ENCODE measurements at regions not wholly inside any gene's neighbourhood (a gene's known extent, or its start where the extent isn't known, plus 50 kb on each side); places are given as distances from the start of the nearest gene placed in this dataset.

- H2AFZ ChIP-seq (ENCODE audit: insufficient read depth, low read depth, low read length, poor library complexity, severe bottlenecking): peak overlapping the region; percentile 30
- WGBS (ENCODE audit: insufficient coverage): 30% methylated on average over 5 of the region's 11 CpGs
- H3K9me3 ChIP-seq (ENCODE audit: control extremely low read depth in 1 of 3, control insufficient read depth in 2 of 3, insufficient read depth in 1 of 3, low read length in 2 of 3): peaks cover 0 to 3% (median 0%) of the 10 kb centered on the region in 3 donors
- peak; percentile 46 for ATAC-seq (ENCODE audit: low read depth)
- H3K27ac ChIP-seq (ENCODE audit: low read length in 2 of 2): peak overlapping the region in 1 of 2 donors; percentile 26
- no peak overlapping the region for H3K4me3 Mint-ChIP-seq
- ChIA-PET POLR2A (no interaction called here), CTCF (interaction anchor here (0.6 kb wide), 1 partner anchor 84 kb away, joined by 3 read pairs; no protein-coding TSS in a partner anchor)
- H3K27me3 Mint-ChIP-seq: no peaks in the 10 kb centered on the region
- no peak overlapping the region for H3K27ac Mint-ChIP-seq
- DNase-seq: peak; percentile 22
- H3K9me3 Mint-ChIP-seq (ENCODE audit: insufficient read depth): no peaks in the 10 kb centered on the region
- H3K27me3 ChIP-seq (replicated peaks in 1 of 4; ENCODE audit: control extremely low read depth in 1 of 4, control insufficient read depth in 3 of 4, insufficient read depth in 4 of 4, low read length in 3 of 4): no peaks in the 10 kb centered on the region
- peak overlapping the region; percentile 58 for H3K4me2 ChIP-seq (replicated peaks; ENCODE audit: low read depth, low read length, poor library complexity, severe bottlenecking)
- no peaks in the 10 kb centered on the region for H3K4me1 Mint-ChIP-seq
- peak overlapping the region in 3 of 5 experiments; percentile 11 to 30 (median 27) for H3K4me3 ChIP-seq (ENCODE audit: control extremely low read depth in 1 of 5, extremely low read depth in 1 of 5, insufficient read depth in 1 of 5, low read depth in 2 of 5, low read length in 4 of 5)
- no peaks in the 10 kb centered on the region for H3K79me2 ChIP-seq (ENCODE audit: control insufficient read depth, insufficient read depth, low read length)
- H3K4me1 ChIP-seq (ENCODE audit: control insufficient read depth in 2 of 2, insufficient read depth in 2 of 2, low read length in 2 of 2): peaks cover 0 to 8% of the 10 kb centered on the region in 2 donors
- intact Hi-C loops (cut with micrococcal nuclease): no loop called here
- TF ChIP-seq CTCF (IDR thresholded peaks at IDR 0.05) (no peak), EZH2 (IDR thresholded peaks at IDR 0.05; ENCODE audit: borderline replicate concordance, insufficient read depth, low read depth, low read length, poor library complexity, severe bottlenecking) (no peak)
- no peaks in the 10 kb centered on the region for H4K20me1 ChIP-seq (ENCODE audit: control insufficient read depth, insufficient read depth, low read length, poor library complexity, severe bottlenecking)
- H3K36me3 ChIP-seq (replicated peaks in 1 of 2; ENCODE audit: control extremely low read depth in 1 of 2, control insufficient read depth in 1 of 2, extremely low read depth in 1 of 2, insufficient read depth in 2 of 2, low read length in 1 of 2): no peaks in the 10 kb centered on the region
- peak overlapping the region; percentile 37 for H3K9ac ChIP-seq (ENCODE audit: low read length)
Observed at GRCh38 chr6:97668716-97669115, 385.7 kb upstream of the MMS22L start.

DNA sequence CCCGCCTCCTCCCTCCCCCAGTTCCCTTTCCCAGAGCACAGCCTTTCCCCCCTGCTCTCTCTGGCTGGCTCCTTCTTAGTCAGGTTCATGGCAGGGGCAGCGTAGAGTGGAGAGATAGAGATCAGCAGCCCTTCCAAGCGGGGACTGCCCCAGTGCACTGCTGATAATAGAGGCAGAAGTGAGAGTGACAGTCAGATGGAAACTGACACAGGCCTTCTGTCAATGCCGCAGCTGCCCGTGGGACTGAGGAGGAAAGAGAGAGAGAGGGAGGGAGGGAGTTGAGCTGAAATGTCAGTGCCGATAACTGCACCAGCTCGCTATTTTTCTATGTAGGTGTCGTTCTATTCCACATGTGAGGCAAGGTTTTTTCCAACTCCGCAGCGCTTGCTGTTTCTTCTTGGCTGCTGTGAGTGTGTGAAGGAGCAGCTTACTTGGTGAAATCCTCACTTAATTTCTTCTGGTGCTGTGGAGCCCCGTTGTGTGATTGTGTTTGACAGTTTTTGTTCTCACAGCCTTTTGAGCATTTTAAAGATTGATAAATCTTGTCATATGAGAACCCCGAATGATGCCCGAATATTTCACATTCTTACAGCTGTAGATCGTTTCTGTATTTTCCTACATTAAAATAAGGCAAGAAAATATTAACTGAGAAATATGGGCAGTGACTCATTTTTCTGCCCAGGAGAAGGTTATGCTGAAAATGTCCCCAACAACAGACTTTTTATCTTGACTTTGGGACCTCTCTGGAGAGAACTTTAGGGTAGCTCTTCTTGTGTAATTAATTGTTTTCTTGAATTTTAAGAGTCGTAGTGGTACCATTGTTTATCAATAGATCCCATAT lies 386.4 kb upstream of the MMS22L start:
- 6% methylated on average over 9 of the region's 15 CpGs for WGBS (ENCODE audit: insufficient coverage)
- DNase-seq: peak; percentile 43
- Histone ChIP-seq H3K9me3 (ENCODE audit: control extremely low read depth in 1 of 3, control insufficient read depth in 2 of 3, insufficient read depth in 1 of 3, low read length in 2 of 3) (peaks cover 0 to 3% (median 0%) of the 10 kb centered on the region in 3 donors), H2AFZ (ENCODE audit: insufficient read depth, low read depth, low read length, poor library complexity, severe bottlenecking) (peak overlapping the region; percentile 30), H3K27me3 (replicated peaks in 1 of 4; ENCODE audit: control extremely low read depth in 1 of 4, control insufficient read depth in 3 of 4, insufficient read depth in 4 of 4, low read length in 3 of 4) (no peaks in the 10 kb centered on the region), H3K4me3 (ENCODE audit: control extremely low read depth in 1 of 5, extremely low read depth in 1 of 5, insufficient read depth in 1 of 5, low read depth in 2 of 5, low read length in 4 of 5) (peak overlapping the region in 3 of 5 experiments; percentile 11 to 47 (median 30)), H4K20me1 (ENCODE audit: control insufficient read depth, insufficient read depth, low read length, poor library complexity, severe bottlenecking) (no peaks in the 10 kb centered on the region), H3K79me2 (ENCODE audit: control insufficient read depth, insufficient read depth, low read length) (no peaks in the 10 kb centered on the region), H3K36me3 (replicated peaks in 1 of 2; ENCODE audit: control extremely low read depth in 1 of 2, control insufficient read depth in 1 of 2, extremely low read depth in 1 of 2, insufficient read depth in 2 of 2, low read length in 1 of 2) (no peaks in the 10 kb centered on the region), H3K4me1 (ENCODE audit: control insufficient read depth in 2 of 2, insufficient read depth in 2 of 2, low read length in 2 of 2) (peaks cover 0 to 8% of the 10 kb centered on the region in 2 donors), H3K9ac (ENCODE audit: low read length) (peak overlapping the region; percentile 37), H3K27ac (ENCODE audit: low read length in 2 of 2) (peak overlapping the region in 1 of 2 donors; percentile 26), H3K4me2 (replicated peaks; ENCODE audit: low read depth, low read length, poor library complexity, severe bottlenecking) (peak overlapping the region; percentile 58)
- intact Hi-C loops (cut with micrococcal nuclease): no loop called here
- ATAC-seq (ENCODE audit: low read depth): peak; percentile 82
- Mint-ChIP-seq H3K4me1 (no peaks in the 10 kb centered on the region), H3K4me3 (no peak overlapping the region), H3K27ac (no peak overlapping the region), H3K9me3 (ENCODE audit: insufficient read depth) (no peaks in the 10 kb centered on the region), H3K27me3 (no peaks in the 10 kb centered on the region)
- TF ChIP-seq CTCF (IDR thresholded peaks at IDR 0.05) (no peak), EZH2 (IDR thresholded peaks at IDR 0.05; ENCODE audit: borderline replicate concordance, insufficient read depth, low read depth, low read length, poor library complexity, severe bottlenecking) (no peak)
- CTCF ChIA-PET: interaction anchor here (0.6 kb wide), 1 partner anchor 84 kb away, joined by 3 read pairs; no protein-coding TSS in a partner anchor
- POLR2A ChIA-PET: no interaction called here

Measured in B cell (primary cell).